ENCODE measurements at regions not wholly inside any gene's neighbourhood (a gene's known extent, or its start where the extent isn't known, plus 50 kb on each side); places are given as distances from the start of the nearest gene placed in this dataset.

GRCh38 chr18:38902796-38903195 is 1337.2 kb upstream of the CELF4 start:
- DNase-seq (no peak), ATAC-seq (no peak)
- H3K27ac Mint-ChIP-seq: no peak overlapping the region
- Histone ChIP-seq H3K4me1 (ENCODE audit: control insufficient read depth, insufficient read depth, low read length) (no peaks in the 10 kb centered on the region), H3K27me3 (ENCODE audit: control insufficient read depth, insufficient read depth, low read length) (no peaks in the 10 kb centered on the region), H3K9me3 (ENCODE audit: control insufficient read depth, insufficient read depth, low read length) (no peaks in the 10 kb centered on the region), H3K4me3 (ENCODE audit: low read length) (no peak overlapping the region), H3K36me3 (ENCODE audit: control insufficient read depth, insufficient read depth, low read length) (no peaks in the 10 kb centered on the region), H3K27ac (ENCODE audit: low read length) (no peak overlapping the region)
- 84% methylated on average over 2 of the region's 2 CpGs for WGBS (ENCODE audit: insufficient coverage)
- no peaks in the 10 kb centered on the region for H3K4me1 Mint-ChIP-seq
- H3K4me3 Mint-ChIP-seq: no peak overlapping the region
- H3K36me3 Mint-ChIP-seq: no peaks in the 10 kb centered on the region
- intact Hi-C loops (cut with micrococcal nuclease): no loop called here
- H3K9me3 Mint-ChIP-seq: peaks cover 8 to 17% of the 10 kb centered on the region in 2 donors
- TF ChIP-seq CTCF (IDR thresholded peaks at IDR 0.05): no peak
- no peaks in the 10 kb centered on the region for H3K27me3 Mint-ChIP-seq (ENCODE audit: low read depth in 2 of 2)

DNA sequence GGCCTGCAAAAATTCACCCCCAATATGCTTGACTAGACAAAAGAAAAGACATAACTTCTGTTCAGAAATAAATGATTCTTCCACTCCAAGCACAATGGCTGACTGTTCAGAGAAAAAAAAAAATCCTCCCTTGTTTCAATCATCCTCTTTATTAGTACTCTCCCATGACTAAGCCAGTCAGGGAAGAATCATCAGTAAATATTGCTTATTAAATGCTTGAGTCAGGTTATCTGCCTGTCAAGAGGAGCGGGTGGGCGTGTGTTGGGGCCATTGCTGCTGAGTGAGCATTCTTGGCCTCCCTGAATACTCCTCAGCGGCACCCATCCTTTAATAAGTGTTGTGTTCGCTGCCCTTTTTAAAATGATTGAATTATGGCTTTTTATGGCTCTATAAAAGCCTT is 1334.8 kb upstream of the CELF4 start:
- Mint-ChIP-seq H3K27ac (no peak overlapping the region), H3K27me3 (ENCODE audit: low read depth in 2 of 2) (no peaks in the 10 kb centered on the region), H3K4me1 (no peaks in the 10 kb centered on the region), H3K9me3 (peaks cover 12 to 25% of the 10 kb centered on the region in 2 donors), H3K36me3 (no peaks in the 10 kb centered on the region), H3K4me3 (no peak overlapping the region)
- intact Hi-C loops (cut with micrococcal nuclease): no loop called here
- Histone ChIP-seq H3K9me3 (ENCODE audit: control insufficient read depth, insufficient read depth, low read length) (no peaks in the 10 kb centered on the region), H3K27me3 (ENCODE audit: control insufficient read depth, insufficient read depth, low read length) (no peaks in the 10 kb centered on the region), H3K27ac (ENCODE audit: low read length) (no peak overlapping the region), H3K4me1 (ENCODE audit: control insufficient read depth, insufficient read depth, low read length) (no peaks in the 10 kb centered on the region), H3K4me3 (ENCODE audit: low read length) (no peak overlapping the region), H3K36me3 (ENCODE audit: control insufficient read depth, insufficient read depth, low read length) (no peaks in the 10 kb centered on the region)
- DNase-seq: no peak
- 70% methylated on average over 4 of the region's 4 CpGs for WGBS (ENCODE audit: insufficient coverage)
- TF ChIP-seq CTCF (IDR thresholded peaks at IDR 0.05): no peak
- no peak for ATAC-seq

DNA sequence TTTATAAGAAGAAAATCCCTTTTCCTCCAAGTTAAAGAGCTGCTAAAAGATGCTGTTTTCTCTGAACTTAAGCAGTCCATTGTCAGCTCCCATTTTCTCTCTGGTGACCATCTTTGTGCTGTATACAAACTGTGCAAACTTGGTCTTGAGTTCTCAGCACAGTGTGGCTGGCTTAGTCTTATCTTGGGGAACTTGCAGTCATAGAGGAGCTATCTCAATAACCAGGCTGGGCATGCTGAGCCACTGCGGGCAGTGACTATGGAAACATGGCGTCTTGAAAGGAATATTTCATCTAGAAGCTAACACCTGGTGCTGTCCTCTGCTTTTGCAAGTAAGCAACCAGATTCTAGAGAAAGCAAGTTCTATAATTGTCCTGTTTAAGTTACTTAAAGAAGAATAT is 1334.4 kb upstream of the CELF4 start:
- TF ChIP-seq CTCF (IDR thresholded peaks at IDR 0.05): no peak
- Histone ChIP-seq H3K27ac (ENCODE audit: low read length) (no peak overlapping the region), H3K9me3 (ENCODE audit: control insufficient read depth, insufficient read depth, low read length) (no peaks in the 10 kb centered on the region), H3K36me3 (ENCODE audit: control insufficient read depth, insufficient read depth, low read length) (no peaks in the 10 kb centered on the region), H3K4me1 (ENCODE audit: control insufficient read depth, insufficient read depth, low read length) (no peaks in the 10 kb centered on the region), H3K4me3 (ENCODE audit: low read length) (no peak overlapping the region), H3K27me3 (ENCODE audit: control insufficient read depth, insufficient read depth, low read length) (no peaks in the 10 kb centered on the region)
- H3K4me1 Mint-ChIP-seq: no peaks in the 10 kb centered on the region
- H3K27ac Mint-ChIP-seq: no peak overlapping the region
- WGBS (ENCODE audit: insufficient coverage): 95% methylated on average over 2 of the region's 2 CpGs
- DNase-seq (no peak), ATAC-seq (no peak)
- no peaks in the 10 kb centered on the region for H3K36me3 Mint-ChIP-seq
- H3K4me3 Mint-ChIP-seq: no peak overlapping the region
- H3K9me3 Mint-ChIP-seq: peaks cover 10 to 25% of the 10 kb centered on the region in 2 donors
- H3K27me3 Mint-ChIP-seq (ENCODE audit: low read depth in 2 of 2): no peaks in the 10 kb centered on the region
- intact Hi-C loops (cut with micrococcal nuclease): no loop called here

DNA sequence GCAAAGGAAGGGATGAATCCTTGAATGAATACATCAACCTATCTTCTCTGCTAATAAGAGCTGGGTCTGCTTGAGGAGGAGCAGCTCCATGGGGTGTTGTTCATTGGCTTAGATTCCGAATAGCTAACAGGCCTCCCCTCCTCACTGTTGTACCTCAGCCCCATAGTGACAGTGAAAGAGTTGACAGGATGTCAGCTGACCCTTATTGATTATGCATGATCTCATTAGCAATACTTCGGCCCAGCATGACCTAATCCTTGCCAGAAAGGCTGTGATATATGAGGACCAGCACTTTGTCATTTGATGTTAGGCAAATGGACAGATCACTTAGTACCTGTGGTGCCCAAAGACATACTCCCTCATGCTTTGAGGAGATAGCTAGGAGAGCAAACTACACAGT is 1333.7 kb upstream of the CELF4 start:
- ATAC-seq (no peak), DNase-seq (no peak)
- no peaks in the 10 kb centered on the region for H3K9me3 ChIP-seq (ENCODE audit: control insufficient read depth, insufficient read depth, low read length)
- Mint-ChIP-seq H3K36me3 (no peaks in the 10 kb centered on the region), H3K27ac (no peak overlapping the region), H3K4me3 (no peak overlapping the region), H3K27me3 (ENCODE audit: low read depth in 2 of 2) (no peaks in the 10 kb centered on the region), H3K4me1 (no peaks in the 10 kb centered on the region), H3K9me3 (peaks cover 12 to 30% of the 10 kb centered on the region in 2 donors)
- no peaks in the 10 kb centered on the region for H3K36me3 ChIP-seq (ENCODE audit: control insufficient read depth, insufficient read depth, low read length)
- WGBS (ENCODE audit: insufficient coverage): 78% methylated on average over 1 of the region's 2 CpGs
- no peaks in the 10 kb centered on the region for H3K4me1 ChIP-seq (ENCODE audit: control insufficient read depth, insufficient read depth, low read length)
- H3K27ac ChIP-seq (ENCODE audit: low read length): no peak overlapping the region
- no peak overlapping the region for H3K4me3 ChIP-seq (ENCODE audit: low read length)
- TF ChIP-seq CTCF (IDR thresholded peaks at IDR 0.05): no peak
- intact Hi-C loops (cut with micrococcal nuclease): no loop called here
- H3K27me3 ChIP-seq (ENCODE audit: control insufficient read depth, insufficient read depth, low read length): no peaks in the 10 kb centered on the region
